HuH-7 (cell line): ENCODE measurements at regions not wholly inside any gene's neighbourhood (a gene's known extent, or its start where the extent isn't known, plus 50 kb on each side); places are given as distances from the start of the nearest gene placed in this dataset.

Experiments
- DNase-seq: peaks from one replicate; pipeline ENCODE4 v3.0.0; 2011; ENCODE audit warnings: low spot score

- DNase-seq = no peak
Observed at GRCh38 chr5:174311121-174311520, 265.6 kb downstream of the NSG2 start.

- peak; percentile 83 for DNase-seq
Observed at GRCh38 chr5:174311531-174312269, 266.2 kb downstream of the NSG2 start.

GRCh38 chr5:174312270-174312617 is 266.7 kb downstream of the NSG2 start:
- no peak for DNase-seq

GRCh38 chr5:174312641-174313040 is 267.1 kb downstream of the NSG2 start:
- no peak for DNase-seq

GRCh38 chr5:174313615-174314014 is 268.1 kb downstream of the NSG2 start:
- no peak for DNase-seq

- DNase-seq = no peak
Observed at GRCh38 chr5:174314261-174314660, 268.8 kb downstream of the NSG2 start.

GRCh38 chr5:174315471-174315870 is 270.0 kb downstream of the NSG2 start:
- no peak for DNase-seq

- no peak for DNase-seq
Observed at GRCh38 chr5:174315871-174316270, 270.4 kb downstream of the NSG2 start.

GRCh38 chr5:174316326-174316725 is 270.8 kb downstream of the NSG2 start:
- no peak for DNase-seq

- peak; percentile 71 for DNase-seq
Observed at GRCh38 chr5:174317256-174317894, 271.9 kb downstream of the NSG2 start.

GRCh38 chr5:174318578-174318977 is 273.1 kb downstream of the NSG2 start:
- DNase-seq = no peak

GRCh38 chr5:174319551-174319950 is 274.0 kb downstream of the NSG2 start:
- DNase-seq = no peak

- DNase-seq = no peak
Observed at GRCh38 chr5:174320051-174320450, 274.5 kb downstream of the NSG2 start.

- DNase-seq = no peak
Observed at GRCh38 chr5:174323878-174324281, 278.4 kb downstream of the NSG2 start.

GRCh38 chr5:174324680-174325079 is 279.2 kb downstream of the NSG2 start:
- no peak for DNase-seq

- no peak for DNase-seq
Observed at GRCh38 chr5:174325431-174325830, 279.9 kb downstream of the NSG2 start.

- no peak for DNase-seq
Observed at GRCh38 chr5:174325961-174326360, 280.5 kb downstream of the NSG2 start.

- no peak for DNase-seq
Observed at GRCh38 chr5:174326372-174326771, 280.9 kb downstream of the NSG2 start.

- DNase-seq = peak; percentile 73
Observed at GRCh38 chr5:174327317-174327864, 281.9 kb downstream of the NSG2 start.

GRCh38 chr5:174327896-174328295 is 282.4 kb downstream of the NSG2 start:
- DNase-seq = no peak

- DNase-seq = no peak
Observed at GRCh38 chr5:174328631-174329299, 283.3 kb downstream of the NSG2 start.

- no peak for DNase-seq
Observed at GRCh38 chr5:174329738-174330137, 284.2 kb downstream of the NSG2 start.
